Activated CD4-positive, alpha-beta T cell treated with anti-CD3 and anti-CD28 coated beads, Interleukin-2, Interleukin-6, amounts not matched to agents 100 ng/mL and 50 ng/mL, durations not matched to agents 16 hours and 8 hours (primary cell): ENCODE measurements at regions not wholly inside any gene's neighbourhood (a gene's known extent, or its start where the extent isn't known, plus 50 kb on each side); places are given as distances from the start of the nearest gene placed in this dataset.
"Not testable (repeated sequence)": the region's sequence is repeated elsewhere in the genome, so short reads cannot be mapped to it uniquely, and the experiment has no call there.

Experiments
- DNase-seq: peaks from one replicate; pipeline ENCODE4 v3.0.0-alpha.2; 2020

- no peak for DNase-seq
Measured at GRCh38 chr16:8183176-8184099, 406.9 kb downstream of the TMEM114 start.

GRCh38 chr16:8182761-8183160 is 407.6 kb downstream of the TMEM114 start:
- no peak for DNase-seq

- DNase-seq: no peak
Measured at GRCh38 chr16:8179615-8180014, 410.7 kb downstream of the TMEM114 start.

- no peak for DNase-seq
Measured at GRCh38 chr16:8178271-8178670, 412.0 kb downstream of the TMEM114 start.

GRCh38 chr16:8175411-8175810 is 414.9 kb downstream of the TMEM114 start:
- no peak for DNase-seq

GRCh38 chr16:8173111-8173644 is 417.1 kb downstream of the TMEM114 start:
- peak; percentile 58 for DNase-seq

GRCh38 chr16:8172551-8172950 is 417.8 kb downstream of the TMEM114 start:
- no peak for DNase-seq

- DNase-seq: no peak
Measured at GRCh38 chr16:8168016-8168415, 422.3 kb downstream of the TMEM114 start.

- no peak for DNase-seq
Measured at GRCh38 chr16:8167436-8167835, 422.9 kb downstream of the TMEM114 start.

GRCh38 chr16:8158051-8158450 is 432.3 kb downstream of the TMEM114 start:
- DNase-seq: no peak

GRCh38 chr16:8155275-8155674 is 435.0 kb downstream of the TMEM114 start:
- no peak for DNase-seq

- DNase-seq: no peak
Measured at GRCh38 chr16:8146256-8147012, 443.9 kb downstream of the TMEM114 start.

GRCh38 chr16:8138666-8139065 is 451.6 kb downstream of the TMEM114 start:
- no peak for DNase-seq

- no peak for DNase-seq
Measured at GRCh38 chr16:8137606-8138005, 452.7 kb downstream of the TMEM114 start.

- no peak for DNase-seq
Measured at GRCh38 chr16:8130197-8130596, 460.1 kb downstream of the TMEM114 start.

GRCh38 chr16:8127070-8127469 is 463.2 kb downstream of the TMEM114 start:
- DNase-seq: no peak

GRCh38 chr16:8126313-8126712 is 464.0 kb downstream of the TMEM114 start:
- DNase-seq: no peak

GRCh38 chr16:8120001-8120400 is 470.3 kb downstream of the TMEM114 start:
- DNase-seq: no peak

GRCh38 chr16:8115814-8116213 is 474.5 kb downstream of the TMEM114 start:
- DNase-seq: no peak

GRCh38 chr16:8114941-8115340 is 475.4 kb downstream of the TMEM114 start:
- DNase-seq: not testable (repeated sequence)

- DNase-seq: no peak
Measured at GRCh38 chr16:8113843-8114242, 476.5 kb downstream of the TMEM114 start.

GRCh38 chr16:8110572-8111514 is 479.5 kb downstream of the TMEM114 start:
- DNase-seq: no peak
